Mucosa of rectum (tissue), 2 donors: ENCODE measurements at regions not wholly inside any gene's neighbourhood (a gene's known extent, or its start where the extent isn't known, plus 50 kb on each side); places are given as distances from the start of the nearest gene placed in this dataset.
A peak's percentile ranks its signal among the peaks of the same experiment; 100 is the strongest.

Experiments used
- H3K27ac ChIP-seq, 2 donors: one replicate each; pipeline ENCODE4 v1.7.0; 2013; ENCODE audit warnings: inconsistent platforms in 2 of 2, low read depth in 2 of 2, low read length in 2 of 2
- H3K27me3 ChIP-seq, 2 donors: one replicate each; pipeline ENCODE4 v1.7.0; 2013; ENCODE audit warnings: low read length in 2 of 2; ENCODE audit not compliant: control insufficient read depth in 2 of 2, insufficient read depth in 2 of 2
- H3K36me3 ChIP-seq, 2 donors: one replicate each; pipeline ENCODE4 v1.7.0; 2013; ENCODE audit warnings: low read length in 2 of 2; ENCODE audit not compliant: control insufficient read depth in 2 of 2, insufficient read depth in 2 of 2
- H3K4me1 ChIP-seq, 2 donors: one replicate each; pipeline ENCODE4 v1.7.0; 2013; ENCODE audit warnings: low read length in 2 of 2, mild to moderate bottlenecking in 1 of 2; ENCODE audit not compliant: control insufficient read depth in 2 of 2, insufficient read depth in 2 of 2
- H3K4me3 ChIP-seq, 2 donors: one replicate each; pipeline ENCODE4 v1.7.0; 2013; ENCODE audit warnings: low read length in 2 of 2
- H3K9ac ChIP-seq, 2 donors: one replicate each; pipeline ENCODE4 v1.7.0; 2013; ENCODE audit warnings: low read length in 2 of 2, low read depth in 1 of 2, mild to moderate bottlenecking in 1 of 2
- H3K9me3 ChIP-seq, 2 donors: one replicate each; pipeline ENCODE4 v1.7.0; 2013; ENCODE audit warnings: low read length in 2 of 2; ENCODE audit not compliant: control insufficient read depth in 2 of 2
- donor health status: healthy.
- donor health status: Normal muscosa, but diverticular disease.

- no peak overlapping the region for H3K27ac ChIP-seq
- peak overlapping the region in 1 of 2 donors; percentile 17 for H3K9ac ChIP-seq
- no peaks in the 10 kb centered on the region for H3K36me3 ChIP-seq
- H3K9me3 ChIP-seq, result no peaks in the 10 kb centered on the region
- peaks cover 7% of the 10 kb centered on the region in 2 donors for H3K4me1 ChIP-seq
- H3K27me3 ChIP-seq, result no peaks in the 10 kb centered on the region
- H3K4me3 ChIP-seq, result no peak overlapping the region
Measured at GRCh38 chr10:4074545-4075407, 289.8 kb upstream of the KLF6 start.

GRCh38 chr10:4073912-4074311 is 288.9 kb upstream of the KLF6 start:
- Histone ChIP-seq H3K27me3 (no peaks in the 10 kb centered on the region), H3K9me3 (no peaks in the 10 kb centered on the region), H3K36me3 (no peaks in the 10 kb centered on the region), H3K9ac (no peak overlapping the region), H3K4me3 (no peak overlapping the region), H3K27ac (no peak overlapping the region), H3K4me1 (peaks cover 13 to 16% of the 10 kb centered on the region in 2 donors)

- H3K36me3 ChIP-seq, result no peaks in the 10 kb centered on the region
- no peak overlapping the region for H3K27ac ChIP-seq
- H3K9me3 ChIP-seq, result no peaks in the 10 kb centered on the region
- H3K27me3 ChIP-seq, result no peaks in the 10 kb centered on the region
- H3K4me1 ChIP-seq, result peaks cover 28 to 43% of the 10 kb centered on the region in 2 donors
- no peak overlapping the region for H3K4me3 ChIP-seq
- no peak overlapping the region for H3K9ac ChIP-seq
Measured at GRCh38 chr10:4070921-4071660, 286.1 kb upstream of the KLF6 start.

- H3K4me1 ChIP-seq, result peaks cover 28 to 47% of the 10 kb centered on the region in 2 donors
- H3K9ac ChIP-seq, result no peak overlapping the region
- no peaks in the 10 kb centered on the region for H3K27me3 ChIP-seq
- H3K36me3 ChIP-seq, result no peaks in the 10 kb centered on the region
- no peak overlapping the region for H3K4me3 ChIP-seq
- no peak overlapping the region for H3K27ac ChIP-seq
- no peaks in the 10 kb centered on the region for H3K9me3 ChIP-seq
Measured at GRCh38 chr10:4070184-4070583, 285.2 kb upstream of the KLF6 start.

- H3K9me3 ChIP-seq, result no peaks in the 10 kb centered on the region
- H3K27ac ChIP-seq, result peak overlapping the region; percentile 93 to 96
- H3K4me1 ChIP-seq, result peaks cover 25 to 47% of the 10 kb centered on the region in 2 donors
- no peak overlapping the region for H3K9ac ChIP-seq
- H3K4me3 ChIP-seq, result no peak overlapping the region
- no peaks in the 10 kb centered on the region for H3K36me3 ChIP-seq
- H3K27me3 ChIP-seq, result no peaks in the 10 kb centered on the region
Measured at GRCh38 chr10:4069491-4069890, 284.5 kb upstream of the KLF6 start.

GRCh38 chr10:4068629-4069028 is 283.6 kb upstream of the KLF6 start:
- Histone ChIP-seq H3K9me3 (no peaks in the 10 kb centered on the region), H3K27me3 (no peaks in the 10 kb centered on the region), H3K36me3 (no peaks in the 10 kb centered on the region), H3K27ac (peak overlapping the region; percentile 93 to 96), H3K4me3 (no peak overlapping the region), H3K9ac (peak overlapping the region; percentile 4 to 20), H3K4me1 (peaks cover 22 to 48% of the 10 kb centered on the region in 2 donors)

- Histone ChIP-seq H3K27ac (peak overlapping the region; percentile 93 to 96), H3K4me3 (peak overlapping the region in 1 of 2 donors; percentile 11), H3K9me3 (no peaks in the 10 kb centered on the region), H3K36me3 (no peaks in the 10 kb centered on the region), H3K9ac (peak overlapping the region; percentile 64 to 65), H3K4me1 (peaks cover 22 to 53% of the 10 kb centered on the region in 2 donors), H3K27me3 (no peaks in the 10 kb centered on the region)
Measured at GRCh38 chr10:4067931-4068561, 283.0 kb upstream of the KLF6 start.

GRCh38 chr10:4067531-4067930 is 282.5 kb upstream of the KLF6 start:
- H3K4me1 ChIP-seq, result peaks cover 27 to 57% of the 10 kb centered on the region in 2 donors
- H3K27ac ChIP-seq, result peak overlapping the region; percentile 93 to 96
- no peaks in the 10 kb centered on the region for H3K27me3 ChIP-seq
- H3K9me3 ChIP-seq, result no peaks in the 10 kb centered on the region
- H3K36me3 ChIP-seq, result no peaks in the 10 kb centered on the region
- peak overlapping the region; percentile 64 to 65 for H3K9ac ChIP-seq
- H3K4me3 ChIP-seq, result peak overlapping the region in 1 of 2 donors; percentile 11

GRCh38 chr10:4066581-4067390 is 281.8 kb upstream of the KLF6 start:
- H3K4me3 ChIP-seq, result no peak overlapping the region
- H3K9ac ChIP-seq, result peak overlapping the region; percentile 64 to 65
- no peaks in the 10 kb centered on the region for H3K27me3 ChIP-seq
- H3K36me3 ChIP-seq, result no peaks in the 10 kb centered on the region
- H3K27ac ChIP-seq, result peak overlapping the region; percentile 93 to 96
- H3K9me3 ChIP-seq, result no peaks in the 10 kb centered on the region
- H3K4me1 ChIP-seq, result peaks cover 34 to 63% of the 10 kb centered on the region in 2 donors
